HG03439 (cell line): ENCODE measurements at regions not wholly inside any gene's neighbourhood (a gene's known extent, or its start where the extent isn't known, plus 50 kb on each side); places are given as distances from the start of the nearest gene placed in this dataset.
"Not testable (repeated sequence)": the region's sequence is repeated elsewhere in the genome, so short reads cannot be mapped to it uniquely, and the experiment has no call there.

Experiments
- ATAC-seq: cut with Tn5 transposase; IDR thresholded peaks from one replicate; pipeline ENCODE4 v1.9.1; 2021; ENCODE audit warnings: mild to moderate bottlenecking, moderate library complexity; ENCODE audit not compliant: unreplicated experiment

DNA sequence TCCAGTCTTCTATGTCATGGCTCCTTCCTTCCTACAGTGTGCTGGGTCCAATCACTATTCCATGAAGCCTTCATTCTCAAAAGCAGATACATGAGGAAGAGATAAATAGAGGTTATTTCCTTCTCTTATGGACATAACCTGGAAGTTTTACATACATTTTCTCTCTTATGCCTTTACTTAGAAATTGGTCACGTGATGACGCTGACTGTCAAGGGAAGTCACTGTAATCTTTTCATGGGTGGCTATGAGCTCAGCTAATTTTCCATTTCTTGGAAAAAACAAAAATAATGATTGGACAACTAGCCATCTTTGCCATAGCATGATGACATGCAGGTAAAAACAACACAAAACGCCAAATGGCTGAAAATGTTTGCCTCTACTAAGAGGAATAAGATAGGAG is 151.6 kb upstream of the PRSS16 start:
- ATAC-seq = no peak

GRCh38 chr6:27096834-27097511 is 150.5 kb upstream of the PRSS16 start:
- no peak for ATAC-seq

DNA sequence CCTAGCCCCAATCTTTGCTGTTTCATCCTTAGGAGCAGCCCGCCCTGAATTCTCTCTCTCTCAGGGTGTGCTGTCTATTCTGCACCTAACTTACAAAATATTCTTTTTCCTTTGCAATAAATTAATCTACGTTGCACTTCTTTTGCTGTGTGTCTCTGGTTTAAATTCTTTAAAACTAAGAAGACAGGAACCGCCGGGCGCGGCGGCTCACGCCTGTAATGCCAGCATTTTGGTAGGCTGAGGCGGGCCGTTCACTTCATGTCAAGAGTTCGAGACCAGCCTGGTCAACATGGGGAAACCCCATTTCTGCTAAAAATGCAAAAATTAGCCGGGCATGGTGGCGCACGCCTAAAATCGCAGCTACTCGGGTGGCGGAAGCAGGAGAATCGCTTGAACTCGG is 148.5 kb upstream of the PRSS16 start:
- no peak for ATAC-seq

- no peak for ATAC-seq
Measured at GRCh38 chr6:27100921-27101320, 146.6 kb upstream of the PRSS16 start.

DNA sequence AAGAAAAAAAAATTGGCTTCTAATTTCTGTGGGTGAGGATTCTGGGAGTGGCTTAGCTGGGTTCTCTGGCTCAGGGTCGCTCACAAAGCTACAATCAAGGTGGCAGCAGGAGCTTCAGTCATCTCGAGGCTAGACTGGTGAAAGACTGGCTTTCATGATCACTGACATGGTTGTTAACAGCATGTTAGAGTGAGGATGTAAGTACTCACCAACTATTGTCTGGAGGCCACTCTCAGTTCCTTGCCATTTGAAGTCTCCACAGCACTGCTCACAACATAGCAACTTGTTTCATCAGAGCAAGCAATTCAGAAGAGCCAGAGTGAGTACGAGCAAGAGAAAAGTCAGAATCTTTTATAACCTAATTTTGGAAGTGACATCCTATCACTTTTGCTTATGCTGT is 145.7 kb upstream of the PRSS16 start:
- no peak for ATAC-seq

DNA sequence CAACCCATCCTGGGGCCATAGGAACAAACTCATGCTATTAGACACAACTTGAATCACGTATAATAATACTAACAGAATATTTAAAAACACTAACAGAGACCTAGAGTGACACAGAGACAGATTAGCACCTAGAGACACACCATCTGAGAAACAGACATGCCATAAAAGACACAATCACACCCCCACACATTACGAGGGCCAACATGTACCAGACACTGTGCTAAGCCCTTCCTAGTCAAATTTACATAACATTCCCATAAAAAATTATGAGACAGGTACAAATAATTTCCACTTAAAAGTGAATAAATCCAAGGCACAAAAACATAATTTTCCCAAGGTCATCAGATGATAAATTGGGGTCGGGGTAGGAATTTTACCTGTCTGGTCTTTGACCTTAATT is 141.1 kb upstream of the PRSS16 start:
- no peak for ATAC-seq

- no peak for ATAC-seq
Measured at GRCh38 chr6:27111743-27112142, 135.8 kb upstream of the PRSS16 start.

DNA sequence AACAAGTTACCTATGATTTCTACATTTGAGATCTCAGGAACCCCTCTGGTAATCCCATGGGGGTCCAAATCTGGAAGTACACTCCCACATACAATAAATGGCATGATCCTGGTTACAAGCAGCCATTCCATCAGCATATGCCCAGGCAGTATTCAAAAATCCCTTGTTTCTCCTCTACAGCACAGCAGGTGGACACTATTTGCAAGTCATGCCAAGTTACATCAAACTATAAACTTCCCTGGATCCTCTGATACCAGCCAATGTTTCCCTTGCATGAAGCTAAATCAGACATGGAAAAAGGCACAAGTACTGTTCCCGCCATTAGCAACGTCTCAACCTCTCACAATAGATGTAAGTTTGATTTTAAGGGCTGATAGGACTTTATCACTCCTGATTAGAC is 134.5 kb upstream of the PRSS16 start:
- ATAC-seq = no peak

GRCh38 chr6:27119329-27119728 is 128.2 kb upstream of the PRSS16 start:
- ATAC-seq = no peak

GRCh38 chr6:27119761-27120160 is 127.7 kb upstream of the PRSS16 start:
- ATAC-seq = no peak

DNA sequence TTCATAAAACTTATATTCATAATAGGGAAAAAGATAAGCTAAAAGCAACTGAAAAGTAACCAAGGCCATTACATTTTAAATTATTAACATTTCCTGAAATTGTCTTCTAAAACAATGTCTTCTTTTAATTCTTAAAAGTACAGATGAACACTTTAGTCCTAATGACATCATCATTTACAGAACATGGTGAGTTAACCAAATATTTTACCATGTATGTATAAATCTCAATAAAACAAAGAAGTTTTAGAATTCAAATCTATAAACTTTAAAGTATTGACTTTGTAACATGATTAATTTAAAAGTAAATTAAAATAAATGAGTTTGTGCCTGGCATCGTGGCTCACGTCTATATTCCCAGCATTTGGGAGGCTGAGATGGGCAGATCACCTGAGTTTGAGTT is 125.9 kb upstream of the PRSS16 start:
- ATAC-seq = no peak

DNA sequence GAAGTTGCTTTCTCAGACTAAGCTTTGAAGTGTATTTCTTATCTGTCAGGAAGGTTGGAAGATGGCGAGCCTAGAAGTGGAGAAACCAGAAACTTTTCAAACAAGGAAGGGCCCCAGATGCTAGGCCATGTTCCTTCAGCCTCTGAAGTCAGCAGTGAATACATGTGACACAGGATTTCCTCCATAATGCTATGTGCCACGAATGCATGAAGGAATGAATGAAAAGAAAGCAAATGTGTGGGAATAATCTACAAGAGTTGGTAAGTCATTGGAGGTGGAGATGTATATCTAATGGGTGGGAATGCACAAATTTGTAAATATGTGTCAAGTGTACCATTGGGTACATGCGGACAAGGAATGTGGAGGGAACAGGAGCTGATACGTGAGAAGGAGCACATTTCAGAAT is 123.2 kb upstream of the PRSS16 start:
- no peak for ATAC-seq

DNA sequence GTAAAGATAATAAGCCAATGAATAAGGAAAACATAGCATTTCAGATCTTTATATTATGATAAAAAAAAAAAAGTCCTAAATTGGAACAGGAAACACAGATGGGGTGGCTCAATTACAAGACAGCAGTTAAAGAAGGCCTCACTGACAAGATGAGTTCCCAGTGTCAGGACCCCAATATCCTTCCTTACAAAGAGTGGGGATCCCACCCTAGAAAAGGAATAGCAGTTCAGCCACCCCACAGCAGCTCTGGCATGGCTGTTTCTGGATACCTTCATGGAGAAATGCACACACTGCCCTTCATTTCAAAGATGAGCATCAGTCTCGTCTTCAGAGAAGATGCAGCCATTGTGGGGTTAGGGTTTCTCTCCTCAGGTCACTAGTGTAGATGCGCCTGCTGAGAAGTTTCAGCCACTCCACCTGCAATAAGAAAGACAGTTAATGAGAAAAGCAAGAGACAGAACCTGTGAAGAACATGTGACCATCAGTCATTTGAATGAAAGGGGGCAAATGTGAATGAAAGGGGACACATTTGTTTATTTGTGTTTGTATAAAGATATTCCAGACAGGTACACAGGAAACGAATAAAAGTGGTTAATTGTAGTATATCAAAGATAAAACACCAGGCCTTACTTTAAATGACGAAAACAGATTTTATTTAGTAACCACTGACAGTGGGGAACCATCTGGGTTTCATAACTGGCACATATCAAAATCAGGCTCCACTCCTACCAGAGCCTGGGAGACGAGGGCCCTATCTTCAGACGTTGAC is 121.3 kb upstream of the PRSS16 start:
- ATAC-seq = no peak

- peak; percentile 53 for ATAC-seq
Measured at GRCh38 chr6:27126815-27127537, 120.5 kb upstream of the PRSS16 start.

- not testable (repeated sequence) for ATAC-seq
Measured at GRCh38 chr6:27127874-27128273, 119.6 kb upstream of the PRSS16 start.

DNA sequence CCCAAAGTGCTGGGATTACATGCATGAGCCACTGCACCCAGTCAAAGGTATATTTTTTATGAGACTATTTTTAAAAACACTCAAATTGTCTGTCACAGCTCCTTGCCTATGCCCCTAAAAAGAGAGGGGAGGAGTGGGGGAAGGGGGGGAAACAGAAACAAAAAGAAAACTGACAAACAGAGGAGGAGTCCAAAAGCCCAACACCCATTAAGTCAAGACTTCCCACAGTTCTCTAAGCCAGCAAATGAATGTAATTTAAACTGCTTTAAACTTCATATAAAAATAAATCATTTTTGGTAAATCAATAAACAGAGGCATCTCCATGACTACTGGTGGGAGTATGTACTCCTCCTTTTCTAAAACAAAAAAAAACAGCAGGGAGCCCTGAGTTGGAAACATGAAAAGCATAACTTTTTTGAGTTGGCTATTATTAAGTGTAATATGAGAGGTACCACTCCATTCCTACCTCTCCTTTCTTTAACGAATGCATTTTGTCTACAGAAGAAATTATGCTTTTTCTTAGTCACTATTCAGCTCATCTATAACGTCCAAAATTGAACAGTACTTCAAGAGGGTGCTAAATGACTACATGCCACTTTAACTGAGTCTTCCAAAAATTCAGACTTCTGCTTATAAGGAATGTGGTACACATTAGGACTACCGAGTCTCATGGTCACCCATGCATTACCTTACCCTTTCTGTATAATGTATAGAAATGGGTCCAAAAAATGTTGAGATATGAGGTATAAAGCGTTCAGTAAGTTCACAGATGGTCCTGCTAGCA is 119.0 kb upstream of the PRSS16 start:
- ATAC-seq = no peak

DNA sequence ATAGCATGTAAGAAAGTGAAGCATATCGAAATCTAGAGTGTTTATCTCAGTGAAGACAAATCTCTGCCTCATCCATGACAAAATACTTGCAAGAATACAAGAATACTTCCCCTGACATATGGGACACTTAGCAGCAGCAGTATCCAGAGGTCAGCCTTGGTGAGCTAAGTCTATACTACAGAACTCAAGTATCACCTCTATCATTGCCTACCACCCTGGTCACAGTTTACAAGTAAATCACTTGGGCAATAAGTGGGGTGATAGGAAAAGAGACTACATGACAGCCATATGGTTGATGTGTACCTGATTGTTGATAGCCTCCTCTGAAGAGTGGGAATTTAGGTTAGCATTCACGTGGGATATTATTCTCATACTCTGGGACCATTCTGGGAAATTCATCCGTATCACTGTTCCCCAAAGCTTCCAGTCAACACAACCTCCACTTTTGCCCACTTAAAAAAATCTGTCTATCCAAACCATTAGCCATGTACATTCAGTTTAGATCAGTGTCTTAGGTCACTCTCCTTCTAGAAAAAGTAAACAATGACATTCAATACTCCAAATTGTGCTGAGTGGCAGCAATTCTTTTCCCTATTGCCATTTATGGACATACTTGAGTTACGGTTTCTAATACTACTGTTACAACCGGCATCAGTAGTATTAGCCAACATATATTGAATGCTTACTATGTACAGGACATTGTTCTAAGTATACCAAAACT is 118.2 kb upstream of the PRSS16 start:
- ATAC-seq = no peak

GRCh38 chr6:27129917-27130316 is 117.6 kb upstream of the PRSS16 start:
- no peak for ATAC-seq

- ATAC-seq = no peak
Measured at GRCh38 chr6:27130668-27131428, 116.7 kb upstream of the PRSS16 start.

DNA sequence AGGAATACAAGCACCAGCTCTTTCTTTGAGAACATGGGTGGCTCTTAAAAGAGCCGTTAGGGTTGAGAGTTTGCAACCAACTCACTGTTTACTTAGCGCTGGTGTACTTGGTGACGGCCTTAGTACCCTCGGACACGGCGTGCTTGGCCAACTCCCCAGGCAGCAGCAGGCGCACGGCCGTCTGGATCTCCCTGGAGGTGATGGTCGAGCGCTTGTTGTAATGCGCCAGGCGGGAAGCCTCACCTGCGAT is 115.3 kb upstream of the PRSS16 start:
- peak; percentile 5 for ATAC-seq
